Loucy (cell line): ENCODE measurements at regions not wholly inside any gene's neighbourhood (a gene's known extent, or its start where the extent isn't known, plus 50 kb on each side); places are given as distances from the start of the nearest gene placed in this dataset.

Experiments
- EZH2phosphoT487 ChIP-seq: fragments of 200-600 bp; IDR thresholded peaks from 2 replicates; pipeline ENCODE4 v1.6.1; 2018; ENCODE audit warnings: antibody characterized with exemption, mild to moderate bottlenecking, moderate library complexity, borderline replicate concordance
- TF ChIP-seq, protein P1 (sequence below): fragments of 200-600 bp; sonication (generic); conservative IDR thresholded peaks from 2 replicates; pipeline ENCODE4 v1.5.1; 2014; ENCODE audit warnings: mild to moderate bottlenecking, antibody characterized with exemption, low read length

GRCh38 chr6:12627053-12627452 lies 89.5 kb upstream of the PHACTR1 start:
- TF ChIP-seq, protein P1, sequence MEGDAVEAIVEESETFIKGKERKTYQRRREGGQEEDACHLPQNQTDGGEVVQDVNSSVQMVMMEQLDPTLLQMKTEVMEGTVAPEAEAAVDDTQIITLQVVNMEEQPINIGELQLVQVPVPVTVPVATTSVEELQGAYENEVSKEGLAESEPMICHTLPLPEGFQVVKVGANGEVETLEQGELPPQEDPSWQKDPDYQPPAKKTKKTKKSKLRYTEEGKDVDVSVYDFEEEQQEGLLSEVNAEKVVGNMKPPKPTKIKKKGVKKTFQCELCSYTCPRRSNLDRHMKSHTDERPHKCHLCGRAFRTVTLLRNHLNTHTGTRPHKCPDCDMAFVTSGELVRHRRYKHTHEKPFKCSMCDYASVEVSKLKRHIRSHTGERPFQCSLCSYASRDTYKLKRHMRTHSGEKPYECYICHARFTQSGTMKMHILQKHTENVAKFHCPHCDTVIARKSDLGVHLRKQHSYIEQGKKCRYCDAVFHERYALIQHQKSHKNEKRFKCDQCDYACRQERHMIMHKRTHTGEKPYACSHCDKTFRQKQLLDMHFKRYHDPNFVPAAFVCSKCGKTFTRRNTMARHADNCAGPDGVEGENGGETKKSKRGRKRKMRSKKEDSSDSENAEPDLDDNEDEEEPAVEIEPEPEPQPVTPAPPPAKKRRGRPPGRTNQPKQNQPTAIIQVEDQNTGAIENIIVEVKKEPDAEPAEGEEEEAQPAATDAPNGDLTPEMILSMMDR = no peak
- no peak for TF ChIP-seq EZH2phosphoT487
